ENCODE measurements at regions not wholly inside any gene's neighbourhood (a gene's known extent, or its start where the extent isn't known, plus 50 kb on each side); places are given as distances from the start of the nearest gene placed in this dataset.

- no peak for TF ChIP-seq CTCF (IDR thresholded peaks at IDR 0.05)
- no peak for TF ChIP-seq ZFX (IDR thresholded peaks at IDR 0.05; ENCODE audit: borderline replicate concordance)
Observed at GRCh38 chr14:38430522-38430921, 174.6 kb upstream of the CLEC14A start.

All from 22Rv1 (cell line).